Tibial artery (tissue), 4 donors: ENCODE measurements at regions not wholly inside any gene's neighbourhood (a gene's known extent, or its start where the extent isn't known, plus 50 kb on each side); places are given as distances from the start of the nearest gene placed in this dataset.

Experiments
- DNase-seq, 2 donors: peaks; one replicate each; pipeline ENCODE4 v3.0.0-alpha.2; 2019
- H3K27ac ChIP-seq, 2 donors: fragments of 200-600 bp; sonication (generic) in 1 of 2; 1 replicate in 1 of 2; 2 replicates in 1 of 2; pipeline ENCODE4 v1.5.1; 2018 to 2019; ENCODE audit warnings: mild to moderate bottlenecking in 1 of 2
- H3K27me3 ChIP-seq, 2 donors: fragments of 200-600 bp; sonication (generic) in 1 of 2; one replicate each; pipeline versions ENCODE4 v1.5.1 to v1.6.0; 2016 to 2019
- H3K36me3 ChIP-seq, 3 donors: fragments of 200-600 bp; sonication (generic) in 2 of 3; one replicate each; pipeline ENCODE4 v1.5.1; 2016 to 2019; ENCODE audit warnings: mild to moderate bottlenecking in 2 of 3
- H3K4me1 ChIP-seq, 4 donors: fragments of 200-600 bp; sonication (generic) in 2 of 4; 1 replicate in 3 of 4; 2 replicates in 1 of 4; pipeline ENCODE4 v1.5.1; 2016 to 2019
- H3K4me3 ChIP-seq, 2 donors: fragments of 200-600 bp; sonication (generic) in 1 of 2; 1 replicate in 1 of 2; 2 replicates in 1 of 2; pipeline ENCODE4 v1.5.1; 2018 to 2019; ENCODE audit warnings: mild to moderate bottlenecking in 2 of 2
- H3K9me3 ChIP-seq, 3 donors: fragments of 200-600 bp; sonication (generic) in 1 of 3; one replicate each; pipeline ENCODE4 v1.5.1; 2016 to 2019
- intact Hi-C: fragments of 100-400 bp; cut with DNase I; formaldehyde crosslinking; loops from one replicate; pipeline ENCODE4 v1.15.0; 2023; ENCODE audit warnings: low total_unique reads
- TF ChIP-seq, protein P1 (sequence below), 2 experiments: fragments of 200-600 bp in 1 of 2; fragments of 450-650 bp in 1 of 2; IDR thresholded peaks; one replicate each; pipeline ENCODE4 v1.5.1; 2017 to 2019; ENCODE audit warnings: antibody characterized with exemption in 2 of 2, mild to moderate bottlenecking in 1 of 2, moderate library complexity in 1 of 2

DNA sequence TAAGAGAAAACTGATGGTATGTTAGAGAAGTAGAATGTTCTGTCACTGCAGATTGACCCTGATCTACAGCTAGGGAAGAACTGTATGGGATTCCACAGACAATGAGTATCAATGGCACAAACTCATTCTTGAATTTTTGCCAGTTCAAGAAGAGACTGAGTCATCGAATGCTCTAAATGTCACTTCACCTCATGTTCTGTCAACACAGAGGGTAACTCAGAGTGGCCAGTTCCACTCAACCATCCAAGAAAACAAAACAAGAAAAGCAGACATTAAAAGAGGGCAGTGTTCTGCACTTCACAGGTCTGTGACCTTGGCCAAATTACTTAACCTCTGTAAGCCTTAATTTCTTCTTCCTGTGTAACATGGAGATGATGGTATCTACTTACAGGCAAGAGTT lies 132.2 kb upstream of the HMHB1 start:
- TF ChIP-seq, protein P1, sequence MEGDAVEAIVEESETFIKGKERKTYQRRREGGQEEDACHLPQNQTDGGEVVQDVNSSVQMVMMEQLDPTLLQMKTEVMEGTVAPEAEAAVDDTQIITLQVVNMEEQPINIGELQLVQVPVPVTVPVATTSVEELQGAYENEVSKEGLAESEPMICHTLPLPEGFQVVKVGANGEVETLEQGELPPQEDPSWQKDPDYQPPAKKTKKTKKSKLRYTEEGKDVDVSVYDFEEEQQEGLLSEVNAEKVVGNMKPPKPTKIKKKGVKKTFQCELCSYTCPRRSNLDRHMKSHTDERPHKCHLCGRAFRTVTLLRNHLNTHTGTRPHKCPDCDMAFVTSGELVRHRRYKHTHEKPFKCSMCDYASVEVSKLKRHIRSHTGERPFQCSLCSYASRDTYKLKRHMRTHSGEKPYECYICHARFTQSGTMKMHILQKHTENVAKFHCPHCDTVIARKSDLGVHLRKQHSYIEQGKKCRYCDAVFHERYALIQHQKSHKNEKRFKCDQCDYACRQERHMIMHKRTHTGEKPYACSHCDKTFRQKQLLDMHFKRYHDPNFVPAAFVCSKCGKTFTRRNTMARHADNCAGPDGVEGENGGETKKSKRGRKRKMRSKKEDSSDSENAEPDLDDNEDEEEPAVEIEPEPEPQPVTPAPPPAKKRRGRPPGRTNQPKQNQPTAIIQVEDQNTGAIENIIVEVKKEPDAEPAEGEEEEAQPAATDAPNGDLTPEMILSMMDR (IDR thresholded peaks at IDR 0.05), result no peak
- H3K4me1 ChIP-seq, result no peaks in the 10 kb centered on the region
- no peaks in the 10 kb centered on the region for H3K36me3 ChIP-seq
- intact Hi-C loops, result no loop called here
- DNase-seq, result no peak
- H3K9me3 ChIP-seq, result no peaks in the 10 kb centered on the region
- no peaks in the 10 kb centered on the region for H3K27me3 ChIP-seq
- H3K27ac ChIP-seq, result no peak overlapping the region
- no peak overlapping the region for H3K4me3 ChIP-seq

- Histone ChIP-seq H3K36me3 (no peaks in the 10 kb centered on the region), H3K27ac (no peak overlapping the region), H3K9me3 (no peaks in the 10 kb centered on the region), H3K4me3 (no peak overlapping the region), H3K4me1 (no peaks in the 10 kb centered on the region), H3K27me3 (no peaks in the 10 kb centered on the region)
- TF ChIP-seq, protein P1 (IDR thresholded peaks at IDR 0.05), result no peak
- no peak for DNase-seq
- intact Hi-C loops, result no loop called here
These were observed 133.6 kb upstream of the HMHB1 start for GRCh38 chr5:143678148-143678905.

DNA sequence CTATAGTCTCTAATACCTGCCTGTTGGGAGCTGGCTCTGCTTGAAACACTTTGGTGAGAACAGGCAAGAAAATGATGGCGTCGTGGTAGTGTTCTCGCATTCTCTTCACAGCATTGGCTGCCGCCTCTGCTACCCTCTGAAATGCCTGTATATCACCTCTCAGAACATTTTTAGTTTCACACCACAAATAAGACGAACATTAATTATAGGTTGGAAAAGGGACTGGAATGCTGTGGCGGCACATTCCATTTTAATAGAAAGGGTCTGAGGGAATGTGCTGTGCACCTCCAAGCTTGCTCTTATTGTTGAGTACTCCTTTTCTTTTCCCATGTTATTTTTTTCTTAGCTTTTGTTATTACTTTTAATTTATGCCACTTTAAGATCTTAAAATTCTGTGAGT lies 134.6 kb upstream of the HMHB1 start:
- TF ChIP-seq, protein P1 (IDR thresholded peaks at IDR 0.05), result no peak
- intact Hi-C loops, result no loop called here
- Histone ChIP-seq H3K27ac (no peak overlapping the region), H3K4me3 (no peak overlapping the region), H3K36me3 (no peaks in the 10 kb centered on the region), H3K4me1 (no peaks in the 10 kb centered on the region), H3K9me3 (no peaks in the 10 kb centered on the region), H3K27me3 (no peaks in the 10 kb centered on the region)
- DNase-seq, result no peak

DNA sequence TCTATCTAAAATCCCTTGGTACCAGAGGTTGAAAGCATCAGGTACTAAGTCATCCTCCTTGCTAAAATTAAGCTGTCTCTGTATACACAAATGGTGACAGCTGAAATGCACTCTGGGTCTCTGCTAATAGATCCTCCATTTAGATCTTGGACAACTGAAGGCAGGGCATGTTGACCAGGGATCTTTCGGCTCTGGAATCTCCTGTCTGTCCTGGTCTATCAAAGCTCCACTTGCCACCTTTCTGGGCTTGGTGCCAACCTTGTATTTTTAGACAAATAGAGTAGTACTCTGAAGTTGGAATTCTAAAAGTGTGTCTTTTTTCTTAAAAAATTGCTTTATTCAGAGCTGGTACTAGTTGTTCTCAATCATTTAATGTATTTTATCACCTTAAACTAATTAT lies 135.2 kb upstream of the HMHB1 start:
- Histone ChIP-seq H3K9me3 (no peaks in the 10 kb centered on the region), H3K27ac (no peak overlapping the region), H3K4me3 (no peak overlapping the region), H3K36me3 (no peaks in the 10 kb centered on the region), H3K4me1 (no peaks in the 10 kb centered on the region), H3K27me3 (no peaks in the 10 kb centered on the region)
- intact Hi-C loops, result no loop called here
- DNase-seq, result no peak
- TF ChIP-seq, protein P1 (IDR thresholded peaks at IDR 0.05), result no peak

- no peaks in the 10 kb centered on the region for H3K9me3 ChIP-seq
- H3K36me3 ChIP-seq, result no peaks in the 10 kb centered on the region
- no peak overlapping the region for H3K4me3 ChIP-seq
- H3K27me3 ChIP-seq, result no peaks in the 10 kb centered on the region
- H3K27ac ChIP-seq, result no peak overlapping the region
- no peaks in the 10 kb centered on the region for H3K4me1 ChIP-seq
- intact Hi-C loops, result no loop called here
- TF ChIP-seq, protein P1 (IDR thresholded peaks at IDR 0.05), result no peak
- no peak for DNase-seq
These were observed 137.5 kb upstream of the HMHB1 start for GRCh38 chr5:143674469-143674786.
